Epithelial cell of proximal tubule (primary cell): ENCODE measurements at regions not wholly inside any gene's neighbourhood (a gene's known extent, or its start where the extent isn't known, plus 50 kb on each side); places are given as distances from the start of the nearest gene placed in this dataset.

ENCODE experiments used
- DNase-seq: peaks from one replicate; pipeline ENCODE4 v3.0.0-alpha.2; 2011; ENCODE audit warnings: low read depth
- H3K4me3 ChIP-seq: 2 replicates; pipeline ENCODE4 v1.5.1; 2011; ENCODE audit warnings: low read depth, mild to moderate bottlenecking, low read length
- CTCF ChIP-seq: conservative IDR thresholded peaks from 2 replicates; pipeline ENCODE4 v1.5.1; 2012; ENCODE audit warnings: low read depth, mild to moderate bottlenecking, low read length

- no peak for DNase-seq
- no peak for TF ChIP-seq CTCF
- no peak overlapping the region for H3K4me3 ChIP-seq
Measured at GRCh38 chr5:154107010-154107409, 68.2 kb downstream of the MFAP3 start.

- H3K4me3 ChIP-seq, result no peak overlapping the region
- DNase-seq, result no peak
- TF ChIP-seq CTCF, result no peak
Measured at GRCh38 chr5:154107756-154108155, 69.0 kb downstream of the MFAP3 start.

- no peak for TF ChIP-seq CTCF
- DNase-seq, result no peak
- H3K4me3 ChIP-seq, result no peak overlapping the region
Measured at GRCh38 chr5:154109416-154110106, 70.8 kb downstream of the MFAP3 start.

- H3K4me3 ChIP-seq, result no peak overlapping the region
- DNase-seq, result no peak
- no peak for TF ChIP-seq CTCF
Measured at GRCh38 chr5:154110107-154110453, 71.3 kb downstream of the MFAP3 start.

- H3K4me3 ChIP-seq, result no peak overlapping the region
- no peak for TF ChIP-seq CTCF
- DNase-seq, result no peak
Measured at GRCh38 chr5:154110716-154111115, 71.9 kb downstream of the MFAP3 start.

GRCh38 chr5:154111214-154111613 is 72.4 kb downstream of the MFAP3 start:
- TF ChIP-seq CTCF, result no peak
- no peak for DNase-seq
- H3K4me3 ChIP-seq, result no peak overlapping the region

GRCh38 chr5:154112255-154112654 is 73.5 kb downstream of the MFAP3 start:
- TF ChIP-seq CTCF, result no peak
- H3K4me3 ChIP-seq, result no peak overlapping the region
- no peak for DNase-seq
